COLO668 (cell line): ENCODE measurements at regions not wholly inside any gene's neighbourhood (a gene's known extent, or its start where the extent isn't known, plus 50 kb on each side); places are given as distances from the start of the nearest gene placed in this dataset.
"Not testable (repeated sequence)": the region's sequence is repeated elsewhere in the genome, so short reads cannot be mapped to it uniquely, and the experiment has no call there.

Experiments
- DNase-seq: peaks from one replicate; lab custom pipeline; 2025; ENCODE audit not compliant: unreplicated experiment; lab: John Stamatoyannopoulos, UW

GRCh38 chr2:195228547-195228946, 428.5 kb upstream of the SLC39A10 start:
- DNase-seq, result not testable (repeated sequence)

GRCh38 chr2:195214072-195214471, 443.0 kb upstream of the SLC39A10 start:
- DNase-seq, result no peak

- DNase-seq, result no peak
These were observed 444.4 kb upstream of the SLC39A10 start for GRCh38 chr2:195212586-195212985.

- no peak for DNase-seq
These were observed 454.7 kb upstream of the SLC39A10 start for GRCh38 chr2:195202163-195202845.

GRCh38 chr2:195199864-195200263, 457.2 kb upstream of the SLC39A10 start:
- no peak for DNase-seq

GRCh38 chr2:195181059-195181705, 475.8 kb upstream of the SLC39A10 start:
- no peak for DNase-seq

GRCh38 chr2:195168369-195168768, 488.7 kb upstream of the SLC39A10 start:
- DNase-seq, result no peak

- no peak for DNase-seq
These were observed 492.1 kb upstream of the SLC39A10 start for GRCh38 chr2:195164930-195165329.

- no peak for DNase-seq
These were observed 494.1 kb upstream of the SLC39A10 start for GRCh38 chr2:195162918-195163317.

GRCh38 chr2:195162194-195162593, 494.8 kb upstream of the SLC39A10 start:
- no peak for DNase-seq

- DNase-seq, result no peak
These were observed 496.1 kb upstream of the SLC39A10 start for GRCh38 chr2:195160963-195161362.

GRCh38 chr2:195151711-195152110, 505.3 kb upstream of the SLC39A10 start:
- DNase-seq, result no peak

- no peak for DNase-seq
These were observed 506.2 kb upstream of the SLC39A10 start for GRCh38 chr2:195150819-195151218.

- DNase-seq, result no peak
These were observed 509.0 kb upstream of the SLC39A10 start for GRCh38 chr2:195148004-195148403.

GRCh38 chr2:195146761-195147541, 510.1 kb upstream of the SLC39A10 start:
- DNase-seq, result no peak

GRCh38 chr2:195138435-195138834, 518.6 kb upstream of the SLC39A10 start:
- no peak for DNase-seq

- not testable (repeated sequence) for DNase-seq
These were observed 531.1 kb upstream of the SLC39A10 start for GRCh38 chr2:195125889-195126288.

GRCh38 chr2:195124391-195125079, 532.5 kb upstream of the SLC39A10 start:
- DNase-seq, result no peak

GRCh38 chr2:195122653-195123052, 534.4 kb upstream of the SLC39A10 start:
- no peak for DNase-seq

GRCh38 chr2:195121341-195121740, 535.7 kb upstream of the SLC39A10 start:
- DNase-seq, result no peak

GRCh38 chr2:195119231-195119630, 537.8 kb upstream of the SLC39A10 start:
- no peak for DNase-seq
